ENCODE measurements at regions not wholly inside any gene's neighbourhood (a gene's known extent, or its start where the extent isn't known, plus 50 kb on each side); places are given as distances from the start of the nearest gene placed in this dataset.

DNA sequence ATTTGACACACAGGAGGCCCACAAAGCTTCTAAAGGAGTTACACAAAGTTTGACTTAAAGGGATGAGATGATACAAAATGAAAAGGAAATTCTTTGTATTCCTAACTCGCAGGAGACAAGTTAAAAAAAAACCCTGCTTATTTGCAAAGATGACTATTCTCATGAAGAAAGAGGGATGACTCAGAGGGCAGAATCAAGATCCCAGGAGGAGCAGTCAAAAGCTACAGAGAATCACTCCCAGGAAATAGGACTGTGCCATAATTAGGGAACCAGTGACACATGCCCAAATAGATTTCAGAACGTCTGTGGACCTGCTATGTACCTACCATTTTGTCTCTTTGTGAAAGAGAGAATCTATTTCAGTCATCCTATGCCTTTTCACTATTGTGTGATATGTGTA lies 103.5 kb upstream of the ARRDC3 start (continued):
- TF ChIP-seq, protein P1, sequence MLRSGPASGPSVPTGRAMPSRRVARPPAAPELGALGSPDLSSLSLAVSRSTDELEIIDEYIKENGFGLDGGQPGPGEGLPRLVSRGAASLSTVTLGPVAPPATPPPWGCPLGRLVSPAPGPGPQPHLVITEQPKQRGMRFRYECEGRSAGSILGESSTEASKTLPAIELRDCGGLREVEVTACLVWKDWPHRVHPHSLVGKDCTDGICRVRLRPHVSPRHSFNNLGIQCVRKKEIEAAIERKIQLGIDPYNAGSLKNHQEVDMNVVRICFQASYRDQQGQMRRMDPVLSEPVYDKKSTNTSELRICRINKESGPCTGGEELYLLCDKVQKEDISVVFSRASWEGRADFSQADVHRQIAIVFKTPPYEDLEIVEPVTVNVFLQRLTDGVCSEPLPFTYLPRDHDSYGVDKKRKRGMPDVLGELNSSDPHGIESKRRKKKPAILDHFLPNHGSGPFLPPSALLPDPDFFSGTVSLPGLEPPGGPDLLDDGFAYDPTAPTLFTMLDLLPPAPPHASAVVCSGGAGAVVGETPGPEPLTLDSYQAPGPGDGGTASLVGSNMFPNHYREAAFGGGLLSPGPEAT (IDR thresholded peaks at IDR 0.05; ENCODE audit: low read depth) = no peak
- TF ChIP-seq, protein P2, sequence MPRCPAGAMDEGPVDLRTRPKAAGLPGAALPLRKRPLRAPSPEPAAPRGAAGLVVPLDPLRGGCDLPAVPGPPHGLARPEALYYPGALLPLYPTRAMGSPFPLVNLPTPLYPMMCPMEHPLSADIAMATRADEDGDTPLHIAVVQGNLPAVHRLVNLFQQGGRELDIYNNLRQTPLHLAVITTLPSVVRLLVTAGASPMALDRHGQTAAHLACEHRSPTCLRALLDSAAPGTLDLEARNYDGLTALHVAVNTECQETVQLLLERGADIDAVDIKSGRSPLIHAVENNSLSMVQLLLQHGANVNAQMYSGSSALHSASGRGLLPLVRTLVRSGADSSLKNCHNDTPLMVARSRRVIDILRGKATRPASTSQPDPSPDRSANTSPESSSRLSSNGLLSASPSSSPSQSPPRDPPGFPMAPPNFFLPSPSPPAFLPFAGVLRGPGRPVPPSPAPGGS (IDR thresholded peaks at IDR 0.05; ENCODE audit: borderline replicate concordance, insufficient read depth, low read depth, low read length, poor library complexity, severe bottlenecking) = no peak
- no peak for TF ChIP-seq SRF (IDR thresholded peaks at IDR 0.05; ENCODE audit: low read depth in 2 of 2, low read length in 2 of 2)
- no peak for TF ChIP-seq KDM1A (IDR thresholded peaks at IDR 0.05; ENCODE audit: borderline replicate concordance)
- TF ChIP-seq IKZF1 (conservative IDR thresholded peaks at IDR 0.05) = no peak
- no peak for TF ChIP-seq MTA2 (IDR thresholded peaks at IDR 0.05; ENCODE audit: low read depth)
- no peak for TF ChIP-seq RFX5 (IDR thresholded peaks at IDR 0.05; ENCODE audit: low read depth, low read length)
- TF ChIP-seq NRF1 (conservative IDR thresholded peaks at IDR 0.05; ENCODE audit: low read depth, low read length) = no peak
- no peak for TF ChIP-seq HCFC1 (IDR thresholded peaks at IDR 0.05; ENCODE audit: low read length)

DNA sequence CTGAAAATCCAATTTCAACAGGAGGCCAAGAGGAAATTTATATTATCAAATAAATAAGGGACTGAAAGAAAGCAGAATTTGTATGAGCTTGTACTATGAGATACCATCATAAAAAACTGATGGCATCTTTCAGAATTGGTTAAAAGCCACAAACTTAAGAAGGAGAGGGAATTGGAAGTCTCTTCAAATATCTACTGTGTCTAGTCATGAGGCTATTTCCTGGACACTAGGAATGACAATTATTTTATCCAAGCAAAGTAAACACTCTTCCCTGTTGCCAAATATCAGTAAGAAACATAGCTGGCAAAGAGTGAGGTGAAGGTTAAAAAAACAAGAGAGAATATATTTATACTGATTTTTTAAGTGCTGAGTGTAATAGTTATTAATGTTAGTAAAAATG lies 101.5 kb upstream of the ARRDC3 start:
- no TSS peak for BruUV-seq (replicated peaks)
- ATAC-seq = no peak
- Histone ChIP-seq H3K9me3 (replicated peaks; ENCODE audit: control insufficient read depth, insufficient read depth, low read length) (no peaks in the 10 kb centered on the region), H4K20me1 (ENCODE audit: control insufficient read depth, insufficient read depth) (no peaks in the 10 kb centered on the region), H2AFZ (ENCODE audit: control insufficient read depth, low read depth, low read length) (no peak overlapping the region), H3K79me2 (ENCODE audit: control insufficient read depth, insufficient read depth, low read length) (no peaks in the 10 kb centered on the region), H3K4me1 (ENCODE audit: control insufficient read depth, insufficient read depth, low read length) (no peaks in the 10 kb centered on the region), H3K4me3 (no peak overlapping the region), H3K36me3 (ENCODE audit: control insufficient read depth in 2 of 2, insufficient read depth in 2 of 2, low read length in 1 of 2) (no peaks in the 10 kb centered on the region), H3K27ac (ENCODE audit: control insufficient read depth, insufficient read depth) (no peak overlapping the region), H3K9ac (ENCODE audit: control insufficient read depth, insufficient read depth, low read length) (no peak overlapping the region), H3K27me3 (replicated peaks in 1 of 2; ENCODE audit: control insufficient read depth in 2 of 2, insufficient read depth in 2 of 2, low read length in 1 of 2) (no peaks in the 10 kb centered on the region), H3K4me2 (ENCODE audit: control insufficient read depth, insufficient read depth) (no peak overlapping the region)
- ChIA-PET RAD21 (ENCODE audit: unreplicated experiment) (no interaction called here), SMC1A (ENCODE audit: uncharacterized antibody, unreplicated experiment) (no interaction called here), POLR2A (no interaction called here), CTCF (interaction anchor here (1.3 kb wide), 2 partner anchors 11 to 13 kb away, joined by 3 to 4 read pairs; no protein-coding TSS in a partner anchor)
- in situ Hi-C loops (cut with MboI) = no loop called here
- intact Hi-C loops (cut with micrococcal nuclease; ENCODE audit: unreplicated experiment) = no loop called here
- FAIRE-seq = no peak
- no peak for DNase-seq (ENCODE audit: low read depth, low spot score)
- no peak for TF ChIP-seq ZNF207 (IDR thresholded peaks at IDR 0.05; ENCODE audit: borderline replicate concordance)
- TF ChIP-seq DPF2 (IDR thresholded peaks at IDR 0.05) = no peak
- no peak for TF ChIP-seq SP1 (IDR thresholded peaks at IDR 0.05; ENCODE audit: low read depth, low read length)
- TF ChIP-seq NFIC (IDR thresholded peaks at IDR 0.05; ENCODE audit: low read depth, low read length) = no peak
- no peak for TF ChIP-seq ESRRA (IDR thresholded peaks at IDR 0.05; ENCODE audit: low read length)
- TF ChIP-seq, protein P3, sequence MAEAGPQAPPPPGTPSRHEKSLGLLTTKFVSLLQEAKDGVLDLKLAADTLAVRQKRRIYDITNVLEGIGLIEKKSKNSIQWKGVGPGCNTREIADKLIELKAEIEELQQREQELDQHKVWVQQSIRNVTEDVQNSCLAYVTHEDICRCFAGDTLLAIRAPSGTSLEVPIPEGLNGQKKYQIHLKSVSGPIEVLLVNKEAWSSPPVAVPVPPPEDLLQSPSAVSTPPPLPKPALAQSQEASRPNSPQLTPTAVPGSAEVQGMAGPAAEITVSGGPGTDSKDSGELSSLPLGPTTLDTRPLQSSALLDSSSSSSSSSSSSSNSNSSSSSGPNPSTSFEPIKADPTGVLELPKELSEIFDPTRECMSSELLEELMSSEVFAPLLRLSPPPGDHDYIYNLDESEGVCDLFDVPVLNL (IDR thresholded peaks at IDR 0.05; ENCODE audit: low read depth, low read length) = no peak
- no peak for TF ChIP-seq CBX3 (IDR thresholded peaks at IDR 0.05; ENCODE audit: borderline replicate concordance, low read depth)
- TF ChIP-seq, protein P4, sequence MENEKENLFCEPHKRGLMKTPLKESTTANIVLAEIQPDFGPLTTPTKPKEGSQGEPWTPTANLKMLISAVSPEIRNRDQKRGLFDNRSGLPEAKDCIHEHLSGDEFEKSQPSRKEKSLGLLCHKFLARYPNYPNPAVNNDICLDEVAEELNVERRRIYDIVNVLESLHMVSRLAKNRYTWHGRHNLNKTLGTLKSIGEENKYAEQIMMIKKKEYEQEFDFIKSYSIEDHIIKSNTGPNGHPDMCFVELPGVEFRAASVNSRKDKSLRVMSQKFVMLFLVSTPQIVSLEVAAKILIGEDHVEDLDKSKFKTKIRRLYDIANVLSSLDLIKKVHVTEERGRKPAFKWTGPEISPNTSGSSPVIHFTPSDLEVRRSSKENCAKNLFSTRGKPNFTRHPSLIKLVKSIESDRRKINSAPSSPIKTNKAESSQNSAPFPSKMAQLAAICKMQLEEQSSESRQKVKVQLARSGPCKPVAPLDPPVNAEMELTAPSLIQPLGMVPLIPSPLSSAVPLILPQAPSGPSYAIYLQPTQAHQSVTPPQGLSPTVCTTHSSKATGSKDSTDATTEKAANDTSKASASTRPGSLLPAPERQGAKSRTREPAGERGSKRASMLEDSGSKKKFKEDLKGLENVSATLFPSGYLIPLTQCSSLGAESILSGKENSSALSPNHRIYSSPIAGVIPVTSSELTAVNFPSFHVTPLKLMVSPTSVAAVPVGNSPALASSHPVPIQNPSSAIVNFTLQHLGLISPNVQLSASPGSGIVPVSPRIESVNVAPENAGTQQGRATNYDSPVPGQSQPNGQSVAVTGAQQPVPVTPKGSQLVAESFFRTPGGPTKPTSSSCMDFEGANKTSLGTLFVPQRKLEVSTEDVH (IDR thresholded peaks at IDR 0.05; ENCODE audit: low read depth, partially characterized antibody) = no peak
- TF ChIP-seq SIN3A (IDR thresholded peaks at IDR 0.05; ENCODE audit: low read depth, low read length) = no peak
- TF ChIP-seq ZNF217 (IDR thresholded peaks at IDR 0.05) = no peak

All from GM12878 (cell line).